GM23248 (cell line): ENCODE measurements at regions not wholly inside any gene's neighbourhood (a gene's known extent, or its start where the extent isn't known, plus 50 kb on each side); places are given as distances from the start of the nearest gene placed in this dataset.

Experiments used
- EZH2 ChIP-seq: fragments of 200-600 bp; sonication (generic); IDR thresholded peaks from 2 replicates; pipeline ENCODE4 v1.6.1; 2018; ENCODE audit warnings: antibody characterized with exemption, mild to moderate bottlenecking; ENCODE audit not compliant: insufficient read depth, poor library complexity, severe bottlenecking
- EZH2phosphoT487 ChIP-seq: fragments of 200-600 bp; sonication (generic); IDR thresholded peaks from 2 replicates; pipeline ENCODE4 v1.6.1; 2018; ENCODE audit warnings: antibody characterized with exemption, moderate library complexity, mild to moderate bottlenecking, low read depth; ENCODE audit not compliant: insufficient read depth

GRCh38 chr5:4017076-4017803, 421.6 kb downstream of the IRX1 start:
- no peak for TF ChIP-seq EZH2
- no peak for TF ChIP-seq EZH2phosphoT487
